ENCODE measurements at regions not wholly inside any gene's neighbourhood (a gene's known extent, or its start where the extent isn't known, plus 50 kb on each side); places are given as distances from the start of the nearest gene placed in this dataset.
A peak's percentile ranks its signal among the peaks of the same experiment; 100 is the strongest.

DNA sequence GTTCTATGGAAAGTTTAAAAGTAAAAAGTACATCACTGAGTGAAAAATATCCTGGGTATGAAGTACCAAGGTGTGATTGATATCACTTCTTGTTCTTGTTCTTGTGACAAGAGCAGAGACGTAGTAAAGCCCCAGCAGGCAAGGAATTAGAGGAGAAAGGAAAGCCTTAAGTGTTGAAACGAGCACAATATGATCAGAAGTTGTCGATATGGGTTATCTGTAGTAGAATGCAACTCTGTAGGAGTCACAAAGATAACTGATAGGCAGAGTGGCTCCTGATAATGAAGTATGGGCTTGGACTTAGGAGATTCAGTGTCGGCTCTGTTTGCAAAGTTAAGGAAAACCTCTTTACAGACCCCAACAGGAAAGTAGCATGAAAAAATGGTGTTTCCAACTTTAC, 1179.1 kb downstream of the DTWD2 start (continued):
- TF ChIP-seq ZNF462 (CRISPR knock-in tag; IDR thresholded peaks at IDR 0.05) (no peak), POLR2AphosphoS5 (IDR thresholded peaks at IDR 0.05; ENCODE audit: low read depth) (no peak)
- TF ChIP-seq, protein P1, sequence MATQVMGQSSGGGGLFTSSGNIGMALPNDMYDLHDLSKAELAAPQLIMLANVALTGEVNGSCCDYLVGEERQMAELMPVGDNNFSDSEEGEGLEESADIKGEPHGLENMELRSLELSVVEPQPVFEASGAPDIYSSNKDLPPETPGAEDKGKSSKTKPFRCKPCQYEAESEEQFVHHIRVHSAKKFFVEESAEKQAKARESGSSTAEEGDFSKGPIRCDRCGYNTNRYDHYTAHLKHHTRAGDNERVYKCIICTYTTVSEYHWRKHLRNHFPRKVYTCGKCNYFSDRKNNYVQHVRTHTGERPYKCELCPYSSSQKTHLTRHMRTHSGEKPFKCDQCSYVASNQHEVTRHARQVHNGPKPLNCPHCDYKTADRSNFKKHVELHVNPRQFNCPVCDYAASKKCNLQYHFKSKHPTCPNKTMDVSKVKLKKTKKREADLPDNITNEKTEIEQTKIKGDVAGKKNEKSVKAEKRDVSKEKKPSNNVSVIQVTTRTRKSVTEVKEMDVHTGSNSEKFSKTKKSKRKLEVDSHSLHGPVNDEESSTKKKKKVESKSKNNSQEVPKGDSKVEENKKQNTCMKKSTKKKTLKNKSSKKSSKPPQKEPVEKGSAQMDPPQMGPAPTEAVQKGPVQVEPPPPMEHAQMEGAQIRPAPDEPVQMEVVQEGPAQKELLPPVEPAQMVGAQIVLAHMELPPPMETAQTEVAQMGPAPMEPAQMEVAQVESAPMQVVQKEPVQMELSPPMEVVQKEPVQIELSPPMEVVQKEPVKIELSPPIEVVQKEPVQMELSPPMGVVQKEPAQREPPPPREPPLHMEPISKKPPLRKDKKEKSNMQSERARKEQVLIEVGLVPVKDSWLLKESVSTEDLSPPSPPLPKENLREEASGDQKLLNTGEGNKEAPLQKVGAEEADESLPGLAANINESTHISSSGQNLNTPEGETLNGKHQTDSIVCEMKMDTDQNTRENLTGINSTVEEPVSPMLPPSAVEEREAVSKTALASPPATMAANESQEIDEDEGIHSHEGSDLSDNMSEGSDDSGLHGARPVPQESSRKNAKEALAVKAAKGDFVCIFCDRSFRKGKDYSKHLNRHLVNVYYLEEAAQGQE (IDR thresholded peaks at IDR 0.05; ENCODE audit: unreplicated experiment): no peak

GRCh38 chr5:117805058-117805457, 1183.3 kb downstream of the DTWD2 start:
- Mint-ChIP-seq H3K27me3 (ENCODE audit: insufficient read depth, low read depth, poor library complexity) (no peaks in the 10 kb centered on the region), H3K27ac (no peak overlapping the region), H3K36me3 (ENCODE audit: low read depth) (no peaks in the 10 kb centered on the region), H3K4me1 (peaks cover 13% of the 10 kb centered on the region), H3K4me3 (no peak overlapping the region), H3K9me3 (no peaks in the 10 kb centered on the region; the same call in 2 of the 3 replicates)
- Histone ChIP-seq H3K4me1 (ENCODE audit: insufficient read depth) (peaks cover 3% of the 10 kb centered on the region; the same call in 1 of the 2 replicates), H3K4me2 (peak overlapping the region; percentile 6; the same call in 1 of the 2 replicates), H3K36me3 (ENCODE audit: insufficient read depth) (no peaks in the 10 kb centered on the region), H3K4me3 (no peak overlapping the region), H3K79me2 (replicated peaks; ENCODE audit: insufficient read depth) (no peaks in the 10 kb centered on the region), H3F3A (replicated peaks; ENCODE audit: low read depth) (no peaks in the 10 kb centered on the region), H2AFZ (no peak overlapping the region), H3K27me3 (ENCODE audit: insufficient read depth) (peaks cover 18% of the 10 kb centered on the region; the same call in 1 of the 2 replicates), H3K27ac (ENCODE audit: low read depth) (no peak overlapping the region), H4K20me1 (replicated peaks; ENCODE audit: insufficient read depth) (no peaks in the 10 kb centered on the region), H3K9me2 (ENCODE audit: insufficient read depth) (no peaks in the 10 kb centered on the region)
- DNase-seq (ENCODE audit: low spot score) (peak; percentile 66), ATAC-seq (peak; percentile 65)
- no peak for TF ChIP-seq POLR2AphosphoS5 (IDR thresholded peaks at IDR 0.05; ENCODE audit: low read depth)
- no peak for TF ChIP-seq ZNF114 (CRISPR knock-in tag; IDR thresholded peaks at IDR 0.05)
- no peak for TF ChIP-seq ETS1 (IDR thresholded peaks at IDR 0.05)
- no peak for TF ChIP-seq JUNB (IDR thresholded peaks at IDR 0.05; ENCODE audit: unreplicated experiment)
- peak; percentile 37; the same call in 1 of the 2 replicates for TF ChIP-seq NANOG (IDR thresholded peaks at IDR 0.05; ENCODE audit: borderline replicate concordance)

Data from GM23338 (cell line).